ENCODE measurements at regions not wholly inside any gene's neighbourhood (a gene's known extent, or its start where the extent isn't known, plus 50 kb on each side); places are given as distances from the start of the nearest gene placed in this dataset.
"Not testable (repeated sequence)": the region's sequence is repeated elsewhere in the genome, so short reads cannot be mapped to it uniquely, and the experiment has no call there.

- H3K9me3 ChIP-seq (ENCODE audit: control insufficient read depth, low read length); H3K36me3 ChIP-seq (ENCODE audit: control insufficient read depth, insufficient read depth, low read length); H3K4me3 ChIP-seq (ENCODE audit: low read depth, low read length); H3K27ac ChIP-seq; H3K4me2 ChIP-seq (ENCODE audit: low read length); H3K9ac ChIP-seq; H3K27me3 ChIP-seq (ENCODE audit: control insufficient read depth, insufficient read depth, low read length); H2AFZ ChIP-seq; H3K4me1 ChIP-seq; H3K79me2 ChIP-seq: not testable (repeated sequence)
These were observed 131.7 kb downstream of the TNFRSF13B start for GRCh38 chr17:16840219-16840618.

GRCh38 chr17:16839242-16840175, 132.4 kb downstream of the TNFRSF13B start:
- H3K9me3 ChIP-seq (ENCODE audit: control insufficient read depth, low read length); H3K9ac ChIP-seq; H3K4me3 ChIP-seq (ENCODE audit: low read depth, low read length); H3K4me2 ChIP-seq (ENCODE audit: low read length); H3K79me2 ChIP-seq; H3K36me3 ChIP-seq (ENCODE audit: control insufficient read depth, insufficient read depth, low read length); H3K27ac ChIP-seq; H3K27me3 ChIP-seq (ENCODE audit: control insufficient read depth, insufficient read depth, low read length); H3K4me1 ChIP-seq; H2AFZ ChIP-seq: not testable (repeated sequence)

- not testable (repeated sequence) for H3K27me3 ChIP-seq (ENCODE audit: control insufficient read depth, insufficient read depth, low read length); H3K4me3 ChIP-seq (ENCODE audit: low read depth, low read length); H3K79me2 ChIP-seq; H3K9me3 ChIP-seq (ENCODE audit: control insufficient read depth, low read length); H2AFZ ChIP-seq; H3K9ac ChIP-seq; H3K4me2 ChIP-seq (ENCODE audit: low read length); H3K4me1 ChIP-seq; H3K27ac ChIP-seq; H3K36me3 ChIP-seq (ENCODE audit: control insufficient read depth, insufficient read depth, low read length)
These were observed 133.1 kb downstream of the TNFRSF13B start for GRCh38 chr17:16838795-16839194.

- H3K79me2 ChIP-seq; H3K36me3 ChIP-seq (ENCODE audit: control insufficient read depth, insufficient read depth, low read length); H2AFZ ChIP-seq; H3K9ac ChIP-seq; H3K4me1 ChIP-seq; H3K27ac ChIP-seq; H3K9me3 ChIP-seq (ENCODE audit: control insufficient read depth, low read length); H3K4me2 ChIP-seq (ENCODE audit: low read length); H3K4me3 ChIP-seq (ENCODE audit: low read depth, low read length); H3K27me3 ChIP-seq (ENCODE audit: control insufficient read depth, insufficient read depth, low read length): not testable (repeated sequence)
These were observed 133.6 kb downstream of the TNFRSF13B start for GRCh38 chr17:16838287-16838686.

- H3K79me2 ChIP-seq; H2AFZ ChIP-seq; H3K4me3 ChIP-seq (ENCODE audit: low read depth, low read length); H3K27me3 ChIP-seq (ENCODE audit: control insufficient read depth, insufficient read depth, low read length); H3K36me3 ChIP-seq (ENCODE audit: control insufficient read depth, insufficient read depth, low read length); H3K4me2 ChIP-seq (ENCODE audit: low read length); H3K9ac ChIP-seq; H3K27ac ChIP-seq; H3K9me3 ChIP-seq (ENCODE audit: control insufficient read depth, low read length); H3K4me1 ChIP-seq: not testable (repeated sequence)
These were observed 134.3 kb downstream of the TNFRSF13B start for GRCh38 chr17:16837468-16838266.

GRCh38 chr17:16836315-16836915, 135.5 kb downstream of the TNFRSF13B start:
- not testable (repeated sequence) for H3K79me2 ChIP-seq; H3K4me3 ChIP-seq (ENCODE audit: low read depth, low read length); H3K9ac ChIP-seq; H3K4me2 ChIP-seq (ENCODE audit: low read length); H3K4me1 ChIP-seq; H2AFZ ChIP-seq; H3K9me3 ChIP-seq (ENCODE audit: control insufficient read depth, low read length); H3K27ac ChIP-seq; H3K36me3 ChIP-seq (ENCODE audit: control insufficient read depth, insufficient read depth, low read length); H3K27me3 ChIP-seq (ENCODE audit: control insufficient read depth, insufficient read depth, low read length)

GRCh38 chr17:16833517-16833916, 138.4 kb downstream of the TNFRSF13B start:
- H3K27me3 ChIP-seq (ENCODE audit: control insufficient read depth, insufficient read depth, low read length); H3K4me3 ChIP-seq (ENCODE audit: low read depth, low read length); H3K9me3 ChIP-seq (ENCODE audit: control insufficient read depth, low read length); H3K4me2 ChIP-seq (ENCODE audit: low read length); H3K79me2 ChIP-seq; H2AFZ ChIP-seq; H3K36me3 ChIP-seq (ENCODE audit: control insufficient read depth, insufficient read depth, low read length); H3K27ac ChIP-seq; H3K9ac ChIP-seq; H3K4me1 ChIP-seq: not testable (repeated sequence)

- H3K9ac ChIP-seq; H3K27me3 ChIP-seq (ENCODE audit: control insufficient read depth, insufficient read depth, low read length); H3K79me2 ChIP-seq; H2AFZ ChIP-seq; H3K4me3 ChIP-seq (ENCODE audit: low read depth, low read length); H3K4me1 ChIP-seq; H3K36me3 ChIP-seq (ENCODE audit: control insufficient read depth, insufficient read depth, low read length); H3K9me3 ChIP-seq (ENCODE audit: control insufficient read depth, low read length); H3K4me2 ChIP-seq (ENCODE audit: low read length); H3K27ac ChIP-seq: not testable (repeated sequence)
These were observed 139.1 kb downstream of the TNFRSF13B start for GRCh38 chr17:16832853-16833252.

- H3K79me2 ChIP-seq; H3K27me3 ChIP-seq (ENCODE audit: control insufficient read depth, insufficient read depth, low read length); H3K4me2 ChIP-seq (ENCODE audit: low read length); H3K4me1 ChIP-seq; H2AFZ ChIP-seq; H3K27ac ChIP-seq; H3K4me3 ChIP-seq (ENCODE audit: low read depth, low read length); H3K9ac ChIP-seq; H3K36me3 ChIP-seq (ENCODE audit: control insufficient read depth, insufficient read depth, low read length); H3K9me3 ChIP-seq (ENCODE audit: control insufficient read depth, low read length): not testable (repeated sequence)
These were observed 139.7 kb downstream of the TNFRSF13B start for GRCh38 chr17:16832206-16832605.

GRCh38 chr17:16830770-16831169, 140.7 kb downstream of the CCDC144A start:
- H3K9me3 ChIP-seq (ENCODE audit: control insufficient read depth, low read length); H2AFZ ChIP-seq; H3K4me2 ChIP-seq (ENCODE audit: low read length); H3K4me3 ChIP-seq (ENCODE audit: low read depth, low read length); H3K36me3 ChIP-seq (ENCODE audit: control insufficient read depth, insufficient read depth, low read length); H3K27me3 ChIP-seq (ENCODE audit: control insufficient read depth, insufficient read depth, low read length); H3K79me2 ChIP-seq; H3K4me1 ChIP-seq; H3K27ac ChIP-seq; H3K9ac ChIP-seq: not testable (repeated sequence)

Data from parathyroid adenoma (tissue), 2 donors.